ENCODE measurements at regions not wholly inside any gene's neighbourhood (a gene's known extent, or its start where the extent isn't known, plus 50 kb on each side); places are given as distances from the start of the nearest gene placed in this dataset.
A peak's percentile ranks its signal among the peaks of the same experiment; 100 is the strongest.
"Not testable (repeated sequence)": the region's sequence is repeated elsewhere in the genome, so short reads cannot be mapped to it uniquely, and the experiment has no call there.

- Histone ChIP-seq H3K27ac (ENCODE audit: low read length) (no peak overlapping the region), H3K4me3 (ENCODE audit: low read length) (no peak overlapping the region), H3K9me3 (ENCODE audit: control insufficient read depth, low read length) (no peaks in the 10 kb centered on the region), H3K4me1 (ENCODE audit: control insufficient read depth, insufficient read depth, low read length) (peaks cover 1% of the 10 kb centered on the region), H3K27me3 (ENCODE audit: control insufficient read depth, insufficient read depth) (no peaks in the 10 kb centered on the region)
- WGBS, result 57% methylated on average over 1 of the region's 1 CpG
- DNase-seq (no peak), ATAC-seq (no peak)
- intact Hi-C loops (cut with DNase I), result loop anchor here in 3 of 4 donors (10.0 kb wide), 4 partner anchors 136 to 446 kb away; partner anchors contain the start of gene KLF12 (in 1 of the 3)
These were observed 146.7 kb upstream of the KLF12 start for GRCh38 chr13:74280795-74281490.

GRCh38 chr13:74280093-74280794, 146.0 kb upstream of the KLF12 start:
- Histone ChIP-seq H3K4me3 (ENCODE audit: low read length) (no peak overlapping the region), H3K27ac (ENCODE audit: low read length) (no peak overlapping the region), H3K27me3 (ENCODE audit: control insufficient read depth, insufficient read depth) (no peaks in the 10 kb centered on the region), H3K4me1 (ENCODE audit: control insufficient read depth, insufficient read depth, low read length) (peaks cover 1% of the 10 kb centered on the region), H3K9me3 (ENCODE audit: control insufficient read depth, low read length) (no peaks in the 10 kb centered on the region)
- DNase-seq (no peak), ATAC-seq (no peak)
- intact Hi-C loops (cut with DNase I), result loop anchor here in 3 of 4 donors (10.0 kb wide), 4 partner anchors 135 to 445 kb away; partner anchors contain the start of gene KLF12 (in 1 of the 3)
- WGBS, result 90% methylated on average over 3 of the region's 3 CpGs

DNA sequence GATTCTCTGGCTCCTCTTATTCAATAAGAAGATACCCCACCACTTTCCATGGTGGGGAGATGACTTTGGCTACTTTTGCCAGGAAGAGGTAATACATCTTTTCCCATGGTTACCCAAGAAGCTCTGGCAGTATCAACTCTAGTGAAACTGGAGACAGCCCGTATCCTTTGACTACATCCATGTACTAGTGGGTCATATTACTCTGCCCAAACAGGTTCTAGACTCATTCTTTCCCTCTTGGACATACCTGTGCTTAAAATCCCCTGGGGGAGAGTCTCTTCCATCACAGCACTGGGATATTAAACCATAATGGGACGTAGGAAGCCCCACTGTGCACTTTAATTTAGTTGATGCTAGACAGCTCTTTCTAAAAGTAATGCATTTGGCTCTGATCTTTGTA, 144.7 kb upstream of the KLF12 start:
- no peak for DNase-seq
- Histone ChIP-seq H3K27ac (ENCODE audit: low read length) (no peak overlapping the region), H3K4me1 (ENCODE audit: control insufficient read depth, insufficient read depth, low read length) (no peaks in the 10 kb centered on the region), H3K27me3 (ENCODE audit: control insufficient read depth, insufficient read depth) (no peaks in the 10 kb centered on the region), H3K4me3 (ENCODE audit: low read length) (no peak overlapping the region), H3K9me3 (ENCODE audit: control insufficient read depth, low read length) (no peaks in the 10 kb centered on the region)
- ATAC-seq, result no peak
- intact Hi-C loops (cut with DNase I), result no loop called here
- WGBS, result 98% methylated on average over 2 of the region's 2 CpGs

GRCh38 chr13:74274916-74275315, 140.7 kb upstream of the KLF12 start:
- Histone ChIP-seq H3K27ac (ENCODE audit: low read length) (no peak overlapping the region), H3K9me3 (ENCODE audit: control insufficient read depth, low read length) (no peaks in the 10 kb centered on the region), H3K4me3 (ENCODE audit: low read length) (no peak overlapping the region), H3K4me1 (ENCODE audit: control insufficient read depth, insufficient read depth, low read length) (no peaks in the 10 kb centered on the region), H3K27me3 (ENCODE audit: control insufficient read depth, insufficient read depth) (no peaks in the 10 kb centered on the region)
- DNase-seq (no peak), ATAC-seq (no peak)
- intact Hi-C loops (cut with DNase I), result no loop called here
- 72% methylated on average over 2 of the region's 2 CpGs for WGBS

GRCh38 chr13:74273581-74273980, 139.4 kb upstream of the KLF12 start:
- intact Hi-C loops (cut with DNase I), result no loop called here
- no peaks in the 10 kb centered on the region for H3K27me3 ChIP-seq (ENCODE audit: control insufficient read depth, insufficient read depth)
- no peak for DNase-seq
- H3K27ac ChIP-seq (ENCODE audit: low read length), result no peak overlapping the region
- no peaks in the 10 kb centered on the region for H3K9me3 ChIP-seq (ENCODE audit: control insufficient read depth, low read length)
- no peak overlapping the region for H3K4me3 ChIP-seq (ENCODE audit: low read length)
- whole genome bisulfite sequencing, result 63% methylated on average over 1 of the region's 1 CpG
- peak in 1 of 2 donors; percentile 48 for ATAC-seq
- H3K4me1 ChIP-seq (ENCODE audit: control insufficient read depth, insufficient read depth, low read length), result no peaks in the 10 kb centered on the region

GRCh38 chr13:74272826-74273225, 138.6 kb upstream of the KLF12 start:
- H3K4me3 ChIP-seq (ENCODE audit: low read length), result no peak overlapping the region
- H3K27me3 ChIP-seq (ENCODE audit: control insufficient read depth, insufficient read depth), result no peaks in the 10 kb centered on the region
- WGBS, result 37% methylated on average over 1 of the region's 1 CpG
- ATAC-seq, result no peak
- no peaks in the 10 kb centered on the region for H3K9me3 ChIP-seq (ENCODE audit: control insufficient read depth, low read length)
- DNase-seq, result no peak
- no peaks in the 10 kb centered on the region for H3K4me1 ChIP-seq (ENCODE audit: control insufficient read depth, insufficient read depth, low read length)
- intact Hi-C loops (cut with DNase I), result no loop called here
- no peak overlapping the region for H3K27ac ChIP-seq (ENCODE audit: low read length)

DNA sequence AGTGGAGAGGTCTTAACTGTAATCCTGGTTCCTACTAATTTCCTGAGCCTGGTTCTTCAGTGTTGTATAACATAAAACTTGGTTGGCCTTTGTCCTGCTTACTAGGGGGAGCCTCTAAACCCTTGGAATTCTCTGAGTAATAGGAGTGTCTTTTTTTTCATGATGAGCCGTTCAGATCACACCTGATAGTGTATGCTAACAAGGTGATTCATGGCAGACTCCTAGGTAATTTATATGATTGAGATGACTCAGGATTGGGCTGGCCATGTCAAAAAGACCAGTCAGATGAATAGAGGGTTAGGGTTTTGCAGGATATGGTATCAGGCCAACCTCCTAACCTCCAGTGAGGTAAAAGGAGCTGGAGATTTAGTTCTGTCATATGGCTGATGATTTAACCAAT, 135.8 kb upstream of the KLF12 start:
- ATAC-seq (no peak), DNase-seq (no peak)
- Histone ChIP-seq H3K27me3 (ENCODE audit: control insufficient read depth, insufficient read depth) (no peaks in the 10 kb centered on the region), H3K27ac (ENCODE audit: low read length) (no peak overlapping the region), H3K4me1 (ENCODE audit: control insufficient read depth, insufficient read depth, low read length) (no peaks in the 10 kb centered on the region), H3K9me3 (ENCODE audit: control insufficient read depth, low read length) (no peaks in the 10 kb centered on the region), H3K4me3 (ENCODE audit: low read length) (no peak overlapping the region)
- intact Hi-C loops (cut with DNase I), result no loop called here
- 39% methylated on average over 1 of the region's 1 CpG for WGBS

GRCh38 chr13:74266861-74267260, 132.7 kb upstream of the KLF12 start:
- 86% methylated on average over 1 of the region's 1 CpG for WGBS
- no peak for ATAC-seq
- H3K27me3 ChIP-seq (ENCODE audit: control insufficient read depth, insufficient read depth), result no peaks in the 10 kb centered on the region
- intact Hi-C loops (cut with DNase I), result no loop called here
- no peak overlapping the region for H3K27ac ChIP-seq (ENCODE audit: low read length)
- no peaks in the 10 kb centered on the region for H3K4me1 ChIP-seq (ENCODE audit: control insufficient read depth, insufficient read depth, low read length)
- no peak overlapping the region for H3K4me3 ChIP-seq (ENCODE audit: low read length)
- DNase-seq, result no peak
- no peaks in the 10 kb centered on the region for H3K9me3 ChIP-seq (ENCODE audit: control insufficient read depth, low read length)

DNA sequence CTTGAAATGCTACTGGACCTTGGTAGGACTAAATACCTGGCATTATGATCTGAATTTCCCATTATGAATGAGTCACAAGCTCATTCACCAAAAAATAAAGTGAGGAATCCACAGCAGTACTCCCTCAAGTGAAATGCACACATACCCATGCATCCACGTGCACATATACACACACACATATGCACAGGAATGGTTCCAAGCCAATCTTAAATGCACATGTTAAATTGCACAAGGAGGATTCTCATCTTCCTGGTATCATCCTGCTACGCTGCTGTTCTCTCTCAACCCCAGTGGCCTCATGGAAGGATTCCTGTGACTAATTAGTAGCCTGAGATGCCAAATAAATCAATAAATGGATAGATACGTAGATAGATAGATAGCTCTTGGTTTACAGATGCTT, 132.1 kb upstream of the KLF12 start:
- H3K27me3 ChIP-seq (ENCODE audit: control insufficient read depth, insufficient read depth), result no peaks in the 10 kb centered on the region
- H3K9me3 ChIP-seq (ENCODE audit: control insufficient read depth, low read length), result no peaks in the 10 kb centered on the region
- no peak overlapping the region for H3K4me3 ChIP-seq (ENCODE audit: low read length)
- intact Hi-C loops (cut with DNase I), result no loop called here
- ATAC-seq, result no peak
- H3K27ac ChIP-seq (ENCODE audit: low read length), result no peak overlapping the region
- no peaks in the 10 kb centered on the region for H3K4me1 ChIP-seq (ENCODE audit: control insufficient read depth, insufficient read depth, low read length)
- 70% methylated on average over 3 of the region's 3 CpGs for WGBS
- no peak for DNase-seq

- no peak for ATAC-seq
- no peak for DNase-seq
- H3K27ac ChIP-seq (ENCODE audit: low read length), result no peak overlapping the region
- no peaks in the 10 kb centered on the region for H3K9me3 ChIP-seq (ENCODE audit: control insufficient read depth, low read length)
- no peaks in the 10 kb centered on the region for H3K27me3 ChIP-seq (ENCODE audit: control insufficient read depth, insufficient read depth)
- H3K4me3 ChIP-seq (ENCODE audit: low read length), result no peak overlapping the region
- H3K4me1 ChIP-seq (ENCODE audit: control insufficient read depth, insufficient read depth, low read length), result no peaks in the 10 kb centered on the region
- intact Hi-C loops (cut with DNase I), result no loop called here
These were observed 130.1 kb upstream of the KLF12 start for GRCh38 chr13:74264333-74264732.

DNA sequence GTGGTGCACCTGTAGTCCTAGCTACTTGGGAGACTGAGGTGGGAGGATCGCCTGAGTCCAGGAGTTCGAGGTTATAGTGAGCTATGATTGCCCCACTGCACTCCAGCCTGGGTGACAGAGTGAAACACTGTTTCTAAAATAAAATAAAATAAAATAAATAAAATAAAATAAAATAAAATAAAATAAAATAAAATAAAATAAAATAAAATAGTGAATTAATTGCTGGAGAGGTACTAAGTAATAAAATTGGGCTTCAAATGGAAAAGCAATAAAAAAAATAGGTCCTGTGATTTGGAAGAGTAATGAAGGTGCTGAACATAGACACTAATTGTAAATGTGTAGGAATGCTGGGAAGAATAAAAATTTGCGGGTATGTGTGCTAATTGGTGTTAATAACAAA, 126.2 kb upstream of the KLF12 start:
- H3K27me3 ChIP-seq (ENCODE audit: control insufficient read depth, insufficient read depth); DNase-seq; H3K9me3 ChIP-seq (ENCODE audit: control insufficient read depth, low read length); H3K4me3 ChIP-seq (ENCODE audit: low read length); ATAC-seq; intact Hi-C loops (cut with DNase I); H3K4me1 ChIP-seq (ENCODE audit: control insufficient read depth, insufficient read depth, low read length); H3K27ac ChIP-seq (ENCODE audit: low read length): not testable (repeated sequence)
- over 99% methylated on average over 3 of the region's 3 CpGs for WGBS

Data from right cardiac atrium (tissue), 5 donors.